ENCODE measurements at regions not wholly inside any gene's neighbourhood (a gene's known extent, or its start where the extent isn't known, plus 50 kb on each side); places are given as distances from the start of the nearest gene placed in this dataset.
A peak's percentile ranks its signal among the peaks of the same experiment; 100 is the strongest.
"Not testable (repeated sequence)": the region's sequence is repeated elsewhere in the genome, so short reads cannot be mapped to it uniquely, and the experiment has no call there.

GRCh38 chr7:93048136-93048930 is 69.4 kb downstream of the SAMD9 start:
- no peak for DNase-seq (ENCODE audit: low read depth)

GRCh38 chr7:93047514-93048099 is 70.2 kb downstream of the SAMD9 start:
- DNase-seq (ENCODE audit: low read depth): no peak

- no peak for DNase-seq (ENCODE audit: low read depth)
These were observed 71.1 kb downstream of the SAMD9 start for GRCh38 chr7:93046641-93047040.

- DNase-seq (ENCODE audit: low read depth): peak; percentile 16
These were observed 73.5 kb downstream of the SAMD9 start for GRCh38 chr7:93044147-93044810.

GRCh38 chr7:93043385-93043985 is 74.3 kb downstream of the SAMD9 start:
- peak; percentile 56 for DNase-seq (ENCODE audit: low read depth)

GRCh38 chr7:93040355-93040754 is 77.4 kb downstream of the SAMD9 start:
- DNase-seq (ENCODE audit: low read depth): no peak

- no peak for DNase-seq (ENCODE audit: low read depth)
These were observed 78.0 kb downstream of the SAMD9 start for GRCh38 chr7:93039786-93040185.

- DNase-seq (ENCODE audit: low read depth): no peak
These were observed 78.5 kb downstream of the SAMD9 start for GRCh38 chr7:93039282-93039681.

- DNase-seq (ENCODE audit: low read depth): no peak
These were observed 81.0 kb downstream of the SAMD9 start for GRCh38 chr7:93036807-93037206.

GRCh38 chr7:93036149-93036640 is 81.6 kb downstream of the SAMD9 start:
- DNase-seq (ENCODE audit: low read depth): no peak

- no peak for DNase-seq (ENCODE audit: low read depth)
These were observed 86.0 kb downstream of the SAMD9 start for GRCh38 chr7:93031795-93032194.

- DNase-seq (ENCODE audit: low read depth): no peak
These were observed 87.1 kb downstream of the SAMD9 start for GRCh38 chr7:93030605-93031225.

- DNase-seq (ENCODE audit: low read depth): no peak
These were observed 88.7 kb downstream of the SAMD9 start for GRCh38 chr7:93029056-93029455.

GRCh38 chr7:93028610-93029009 is 89.2 kb downstream of the SAMD9 start:
- no peak for DNase-seq (ENCODE audit: low read depth)

- no peak for DNase-seq (ENCODE audit: low read depth)
These were observed 90.7 kb downstream of the SAMD9 start for GRCh38 chr7:93027044-93027443.

GRCh38 chr7:93026425-93026824 is 91.4 kb downstream of the SAMD9 start:
- no peak for DNase-seq (ENCODE audit: low read depth)

- no peak for DNase-seq (ENCODE audit: low read depth)
These were observed 92.4 kb downstream of the SAMD9 start for GRCh38 chr7:93025389-93025788.

GRCh38 chr7:93022931-93023478 is 94.8 kb downstream of the SAMD9 start:
- DNase-seq (ENCODE audit: low read depth): not testable (repeated sequence)

- DNase-seq (ENCODE audit: low read depth): no peak
These were observed 96.0 kb downstream of the SAMD9 start for GRCh38 chr7:93021748-93022147.

GRCh38 chr7:93018716-93019115 is 99.1 kb downstream of the SAMD9 start:
- DNase-seq (ENCODE audit: low read depth): no peak

GRCh38 chr7:93016681-93017381 is 100.9 kb downstream of the SAMD9 start:
- no peak for DNase-seq (ENCODE audit: low read depth)
